ENCODE measurements at regions not wholly inside any gene's neighbourhood (a gene's known extent, or its start where the extent isn't known, plus 50 kb on each side); places are given as distances from the start of the nearest gene placed in this dataset.

GRCh38 chr4:24639714-24640113 is 55.4 kb upstream of the DHX15 start:
- TF ChIP-seq CTCF (conservative IDR thresholded peaks at IDR 0.05) (no peak), EZH2 (IDR thresholded peaks at IDR 0.05; ENCODE audit: low read depth) (no peak)
